ENCODE measurements at regions not wholly inside any gene's neighbourhood (a gene's known extent, or its start where the extent isn't known, plus 50 kb on each side); places are given as distances from the start of the nearest gene placed in this dataset.

DNA sequence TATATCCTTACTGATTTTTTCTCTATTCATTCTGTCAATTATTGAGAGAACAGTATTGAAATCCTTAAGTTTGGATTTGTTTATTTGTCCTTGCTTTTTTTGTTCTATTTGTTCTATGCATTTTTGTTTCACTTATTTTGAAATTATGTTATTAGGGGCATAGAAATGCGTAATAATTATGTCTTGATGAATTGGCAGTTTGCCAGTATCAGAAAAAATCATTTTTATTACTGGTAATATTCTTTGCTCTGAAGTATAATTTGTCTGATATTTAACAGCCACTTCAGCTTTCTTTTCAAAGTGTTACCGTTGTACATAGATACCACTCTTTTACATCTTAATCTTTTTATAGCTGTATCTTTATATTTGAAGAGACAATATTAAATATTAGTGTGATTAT is 2090.9 kb upstream of the WWC1 start:
- TF ChIP-seq POLR2A (IDR thresholded peaks at IDR 0.05; ENCODE audit: low read length), result no peak
- no peak for TF ChIP-seq GATA1 (IDR thresholded peaks at IDR 0.05; ENCODE audit: low read depth, low read length)
